Medulla oblongata (tissue), 1 donor: ENCODE measurements at regions not wholly inside any gene's neighbourhood (a gene's known extent, or its start where the extent isn't known, plus 50 kb on each side); places are given as distances from the start of the nearest gene placed in this dataset.

ENCODE experiments used
- DNase-seq: peaks from one replicate; pipeline ENCODE4 v3.0.0-alpha.2; 2015; ENCODE audit errors: extremely low spot score

DNA sequence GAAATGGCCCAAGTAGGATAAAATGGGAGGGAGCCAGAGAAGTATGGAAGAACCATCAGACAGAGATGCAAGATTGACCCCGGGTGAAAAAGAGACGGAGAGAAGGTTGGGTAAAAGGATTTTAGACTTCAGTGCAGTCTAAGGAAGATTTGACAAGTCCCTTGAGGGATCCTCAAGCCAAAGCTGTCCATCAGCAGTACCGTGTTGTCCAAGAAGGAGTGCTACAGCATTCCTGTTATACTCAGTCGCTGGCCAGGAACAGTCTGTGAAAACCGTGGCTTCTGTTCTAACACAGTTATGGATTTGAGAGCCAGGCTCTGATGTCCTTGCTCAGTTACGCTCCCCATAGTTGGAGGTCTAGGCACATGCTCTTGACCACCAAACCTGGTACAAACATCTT, 383.9 kb upstream of the DAB2 start:
- no peak for DNase-seq

DNA sequence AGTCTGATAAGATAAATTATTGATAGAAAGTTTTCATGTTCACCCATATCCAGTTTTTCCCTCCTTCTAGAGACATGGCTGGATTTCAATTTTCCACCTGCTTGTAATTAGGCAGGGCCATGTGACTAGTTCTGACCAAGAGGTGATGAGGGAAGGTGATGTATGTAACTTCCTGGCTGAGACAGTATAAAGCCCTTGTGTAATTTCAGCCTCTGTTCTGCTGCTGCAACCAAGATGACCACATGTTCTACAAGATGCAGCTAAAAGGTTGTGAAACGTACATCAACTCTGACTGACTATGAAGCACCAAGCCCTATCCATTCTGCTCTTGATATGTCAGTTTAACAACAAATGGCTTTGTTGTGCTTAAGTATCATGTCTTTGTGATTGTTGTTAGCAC, 376.5 kb upstream of the DAB2 start:
- no peak for DNase-seq

DNA sequence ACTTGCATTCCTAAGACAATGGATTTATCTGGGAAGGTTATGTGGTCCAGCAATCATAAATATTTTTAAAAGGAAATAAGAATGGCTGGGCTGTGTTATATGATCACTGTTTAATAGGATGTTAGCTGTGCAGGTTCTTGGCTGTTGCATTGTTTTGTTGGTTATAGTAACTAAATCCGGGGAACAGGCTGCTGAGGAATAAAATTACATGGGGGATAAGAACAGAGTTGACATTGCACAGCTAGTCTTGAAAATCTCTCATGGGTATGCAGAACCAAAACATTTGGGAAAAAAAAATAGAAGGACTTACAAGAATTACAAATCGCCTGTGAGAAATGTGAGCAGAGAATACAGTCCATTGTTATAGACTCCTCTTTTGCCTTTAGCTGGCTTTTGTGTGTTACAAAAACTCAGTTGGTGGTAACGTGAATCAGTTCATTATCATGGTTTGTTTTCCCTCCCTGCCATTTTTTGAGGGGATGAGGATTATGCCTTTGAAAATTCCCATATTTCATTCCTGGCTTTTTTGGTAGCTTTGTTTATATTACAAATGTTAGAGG, 375.3 kb upstream of the DAB2 start:
- no peak for DNase-seq

DNA sequence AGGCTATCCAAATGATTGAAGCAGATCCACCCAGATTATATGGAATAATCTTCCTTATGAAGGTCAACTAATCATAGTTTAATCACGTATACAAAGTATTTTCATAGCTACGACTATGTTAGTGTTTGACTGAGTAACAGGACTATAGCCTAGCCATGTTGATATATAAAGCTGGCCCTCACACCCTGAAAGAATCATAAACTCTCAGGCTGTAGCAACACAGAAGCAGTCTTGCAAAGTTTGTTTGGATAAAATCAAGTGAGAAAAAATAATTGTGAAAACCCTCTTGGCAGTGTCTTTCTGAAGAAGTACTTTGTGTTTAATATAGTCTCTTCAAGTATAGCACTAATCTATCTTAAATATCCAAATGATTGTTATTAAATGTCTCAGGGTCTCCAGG, 374.5 kb upstream of the DAB2 start:
- DNase-seq, result no peak

DNA sequence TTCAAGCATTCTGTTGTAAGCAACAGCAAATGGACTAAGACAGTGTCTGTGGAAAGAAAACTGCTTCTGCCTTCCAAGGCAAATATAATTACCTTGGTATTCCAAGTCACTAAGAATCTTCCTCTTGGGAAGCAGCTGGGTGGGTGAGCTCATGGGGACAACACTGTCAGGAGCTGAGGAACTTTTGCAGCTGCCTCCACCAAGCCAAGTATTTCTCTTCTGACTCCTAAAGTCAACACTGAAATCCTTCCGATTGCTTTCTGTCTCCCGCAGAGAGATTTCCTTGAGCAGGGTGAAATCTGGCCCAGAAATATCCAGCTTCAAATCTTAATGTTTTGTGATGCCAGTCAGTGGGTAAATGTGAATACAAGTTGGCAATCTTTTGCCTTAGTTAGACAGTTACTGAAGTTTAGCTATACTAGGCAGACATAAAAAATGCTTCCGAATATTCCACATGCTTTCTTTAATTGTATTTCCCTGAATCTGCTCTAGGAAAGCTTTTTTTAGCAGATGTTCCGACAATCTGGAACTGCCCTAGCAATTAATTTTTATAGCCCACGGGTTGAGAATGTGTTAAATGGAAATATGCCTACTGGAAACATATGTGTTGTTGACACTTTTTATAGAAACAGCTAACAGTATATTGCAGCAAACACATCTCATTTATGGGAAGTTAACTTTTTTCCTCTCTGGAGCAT, 369.9 kb upstream of the DAB2 start:
- DNase-seq, result no peak

DNA sequence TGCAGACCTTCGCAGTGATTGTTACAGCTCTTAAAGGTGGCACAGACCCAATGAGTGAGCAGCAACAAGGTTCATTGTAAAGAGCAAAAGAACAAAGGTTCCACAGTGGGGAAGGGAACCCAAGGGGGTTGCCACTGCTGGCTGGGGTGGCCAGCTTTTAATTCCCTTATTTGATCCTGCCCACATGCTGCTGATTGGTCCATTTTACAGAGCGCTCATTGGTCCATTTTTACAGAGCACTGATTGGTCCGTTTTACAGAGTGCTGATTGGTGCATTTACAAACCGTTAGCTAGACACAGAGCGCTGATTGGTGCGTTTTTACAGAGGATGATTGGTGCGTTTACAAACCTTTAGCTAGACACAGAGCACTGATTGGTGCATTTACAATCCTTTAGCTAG, 360.6 kb upstream of the DAB2 start:
- DNase-seq, result no peak

DNA sequence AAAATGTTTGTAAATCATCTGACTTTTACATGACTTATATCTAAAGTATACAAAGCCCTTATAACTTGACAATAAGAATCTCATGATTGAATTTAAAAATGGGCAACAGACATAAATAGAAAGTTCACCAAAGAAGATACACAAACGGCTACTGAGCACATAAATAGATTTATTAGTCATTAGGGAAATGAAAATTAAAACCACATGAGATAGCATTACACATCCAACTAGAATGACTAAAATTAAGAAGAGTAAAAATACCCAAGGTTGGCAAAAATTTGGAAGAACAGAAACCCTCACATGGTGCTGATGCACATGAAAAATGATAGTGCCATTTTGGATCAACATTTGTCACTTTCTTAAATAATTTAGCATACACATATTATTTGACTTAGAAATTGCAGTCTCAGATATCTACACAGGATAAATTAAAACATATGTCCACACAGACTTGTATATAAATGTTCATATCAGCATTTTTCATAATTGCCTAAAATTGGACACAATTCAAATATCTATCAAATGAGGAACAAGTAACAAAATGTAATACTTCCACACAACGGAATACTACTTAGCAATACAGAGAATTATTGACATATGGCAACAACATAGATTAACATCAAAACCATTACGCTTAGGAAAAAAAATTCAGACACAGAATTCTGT, 359.1 kb upstream of the DAB2 start:
- DNase-seq, result no peak

DNA sequence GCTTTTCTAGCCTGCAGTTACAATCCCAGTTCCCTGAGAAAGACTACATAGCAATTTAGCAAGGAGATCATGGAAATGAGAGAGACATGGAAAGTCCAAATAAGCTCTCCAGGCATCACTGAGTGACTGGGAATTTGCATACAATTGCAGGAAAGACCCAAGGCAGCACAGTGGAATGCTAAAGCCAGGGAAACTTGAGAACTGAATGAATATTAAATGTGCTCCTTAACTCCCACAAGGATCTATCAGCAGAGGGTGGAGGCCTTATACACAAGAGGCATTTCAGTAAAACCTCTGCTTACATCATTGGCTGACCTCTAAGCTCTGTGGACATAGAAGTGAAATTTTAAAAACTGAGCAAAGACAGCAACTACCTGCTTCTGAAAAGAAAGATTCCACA, 355.6 kb upstream of the DAB2 start:
- DNase-seq, result no peak

DNA sequence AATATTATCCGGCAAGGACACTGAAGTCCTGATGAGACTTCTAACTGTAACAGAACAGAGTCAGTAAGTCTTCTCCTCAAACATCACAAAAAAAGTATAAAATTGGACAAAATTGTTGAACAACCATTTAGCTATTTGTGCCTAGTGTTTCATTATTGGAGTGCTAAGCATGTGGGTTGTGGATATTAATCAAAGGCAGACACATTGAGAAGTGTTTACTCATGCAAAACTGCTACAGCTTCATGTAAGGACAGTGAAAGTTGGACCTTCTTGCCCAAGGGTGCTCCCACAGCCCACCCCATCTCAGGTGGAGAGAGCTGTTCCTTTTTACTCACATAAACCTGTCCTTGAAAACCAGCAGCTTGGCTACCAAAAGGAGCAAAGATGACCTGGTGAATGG, 355.1 kb upstream of the DAB2 start:
- DNase-seq, result no peak

DNA sequence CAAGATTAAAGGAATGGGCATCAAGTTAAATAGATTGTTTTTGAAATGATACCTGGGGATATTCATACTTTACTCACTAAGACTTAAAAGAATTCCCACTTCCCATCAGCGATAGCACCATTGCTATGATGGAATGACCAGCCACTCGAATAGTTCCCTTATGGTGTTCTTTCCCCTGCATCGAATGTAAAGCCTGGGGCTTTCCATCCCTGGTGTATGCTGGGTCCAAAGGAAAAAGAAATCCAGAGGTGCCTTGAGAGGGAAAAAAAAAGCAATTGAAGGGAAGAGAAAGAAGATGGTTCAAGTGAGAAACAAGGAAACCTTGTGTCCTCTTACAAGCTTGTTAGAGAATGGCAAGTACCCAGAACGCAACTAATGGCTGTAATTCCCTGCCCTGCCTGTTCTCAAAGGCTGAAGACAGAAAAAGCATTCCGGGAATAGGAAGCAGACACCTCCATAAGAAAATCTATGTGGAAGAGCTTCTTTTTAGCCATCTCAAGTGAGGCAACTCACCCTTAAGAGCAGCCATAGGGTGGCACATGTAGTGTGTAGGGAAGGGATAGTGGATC, 351.1 kb upstream of the DAB2 start:
- DNase-seq, result no peak

DNA sequence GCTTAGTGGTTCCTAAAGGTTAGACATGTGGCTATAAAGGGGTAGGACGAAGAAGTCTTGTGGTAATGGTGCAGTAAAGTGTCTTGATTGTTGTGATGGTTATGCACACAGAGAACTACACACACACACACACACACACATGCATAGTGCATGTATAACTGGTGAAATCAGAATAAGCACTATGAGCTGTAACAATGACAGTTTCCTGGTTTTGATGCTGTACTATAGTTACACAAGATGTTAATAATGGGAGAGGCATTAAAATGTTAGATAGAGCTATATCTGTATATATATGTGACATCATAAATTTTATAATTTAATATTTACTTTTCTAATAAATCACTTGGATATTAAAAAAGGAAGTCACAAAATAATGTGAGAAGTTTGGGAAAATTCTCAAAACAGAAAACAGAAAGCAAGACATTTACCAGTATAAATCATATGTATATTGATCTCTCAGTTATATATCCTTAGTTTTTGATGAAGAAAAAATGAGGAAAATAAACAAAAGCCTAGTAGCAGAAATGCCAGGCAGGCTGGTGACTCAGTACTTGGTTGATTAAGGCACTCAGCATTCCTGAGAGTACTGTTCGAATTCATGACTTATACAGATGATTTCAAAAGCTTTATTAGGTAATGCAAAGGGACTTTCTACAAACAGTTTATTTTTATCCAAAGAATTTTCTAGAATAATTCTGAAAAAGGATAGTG, 350.5 kb upstream of the DAB2 start:
- no peak for DNase-seq

DNA sequence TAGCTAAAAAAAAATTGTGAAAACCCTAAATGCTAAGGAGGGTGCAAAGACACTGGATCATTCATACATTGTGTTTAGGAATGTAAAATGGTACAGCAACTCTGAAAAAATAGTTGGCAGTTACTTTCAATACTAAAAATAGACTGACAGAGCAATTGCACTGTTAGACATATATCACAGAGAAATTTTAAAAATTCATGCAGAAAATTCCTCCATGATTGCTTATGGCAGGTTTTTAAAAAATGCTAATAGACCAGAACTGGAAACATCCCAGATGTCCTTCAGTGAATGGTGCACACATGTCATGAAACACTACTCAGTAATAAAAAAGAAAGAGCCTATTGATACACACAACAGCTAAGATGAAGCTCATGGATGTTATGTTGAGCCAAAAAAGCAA, 349.8 kb upstream of the DAB2 start:
- no peak for DNase-seq

DNA sequence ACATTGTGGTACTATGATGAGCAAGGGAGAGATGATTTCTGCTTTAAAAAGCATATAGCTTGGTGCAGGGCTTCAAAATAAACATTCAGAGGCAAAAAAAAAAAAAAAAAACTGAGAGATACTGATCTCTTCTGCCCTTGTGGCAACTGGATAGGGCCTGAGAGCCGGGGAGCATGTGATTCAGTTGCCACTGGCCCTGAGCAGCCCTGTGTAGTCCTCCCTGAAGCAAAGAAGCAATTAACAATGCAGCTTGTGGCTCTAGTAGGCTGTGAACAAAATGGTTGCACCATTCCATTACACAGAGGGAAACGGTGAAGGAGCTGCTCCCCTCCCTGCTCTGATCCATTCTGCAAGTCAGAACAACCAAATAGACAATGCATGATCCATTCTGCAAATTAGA, 347.5 kb upstream of the DAB2 start:
- DNase-seq, result no peak

DNA sequence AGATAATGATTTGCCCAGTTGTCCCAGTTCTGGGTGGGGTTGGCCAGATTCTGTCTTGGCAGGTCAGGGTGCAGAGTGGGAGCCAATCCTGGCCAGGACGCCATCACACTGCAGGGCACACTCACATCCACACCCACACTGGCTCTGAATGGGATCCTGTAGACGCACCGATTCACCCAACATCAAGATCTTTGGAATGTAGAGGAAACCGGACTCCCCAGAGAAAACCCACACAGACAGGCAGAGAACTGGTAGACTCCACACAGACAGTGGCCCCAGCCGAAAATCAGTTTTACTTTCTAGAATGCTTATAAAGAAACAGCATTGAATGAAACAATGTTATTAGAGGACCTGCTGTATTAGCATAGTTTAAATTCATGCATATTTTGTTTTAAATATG, 343.1 kb upstream of the DAB2 start:
- no peak for DNase-seq

DNA sequence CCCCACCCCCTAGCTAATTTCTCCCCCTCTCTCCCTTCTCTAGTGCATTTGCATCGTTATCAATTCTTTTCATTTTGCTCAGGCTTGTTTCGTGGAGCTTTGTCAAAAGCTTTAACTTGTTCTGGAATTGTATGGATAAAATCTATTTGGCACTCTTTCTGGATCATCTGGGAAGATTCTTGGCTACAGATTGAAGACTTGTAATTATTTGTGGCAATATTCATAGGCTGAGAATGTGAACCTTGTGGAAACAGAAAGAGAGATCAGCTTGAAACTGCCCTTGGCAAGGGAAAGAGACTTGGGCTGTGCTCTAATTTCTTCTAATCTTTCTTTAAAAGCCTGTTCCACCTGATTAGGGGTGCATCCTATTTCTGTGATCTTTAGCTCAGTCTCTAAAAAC, 340.6 kb upstream of the DAB2 start:
- no peak for DNase-seq

DNA sequence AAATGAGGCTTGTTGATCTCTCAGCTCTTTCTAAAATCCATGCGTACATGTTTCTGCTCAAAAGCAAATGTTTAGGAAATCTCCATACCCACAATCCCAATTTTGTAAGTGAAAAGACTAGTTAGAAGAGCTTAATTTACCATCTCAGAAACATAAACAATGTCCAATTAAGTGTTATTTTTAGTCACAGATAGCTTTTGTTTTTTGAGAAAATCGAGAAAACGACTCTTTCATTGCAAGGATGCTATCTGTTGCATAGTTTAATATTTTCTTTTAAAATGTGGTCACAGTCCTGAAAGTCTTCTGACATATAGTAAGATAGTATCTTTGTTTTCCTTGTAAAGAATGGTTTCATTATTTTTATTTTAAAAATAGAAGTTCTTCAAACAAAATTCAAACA, 338.0 kb upstream of the DAB2 start:
- DNase-seq, result no peak

DNA sequence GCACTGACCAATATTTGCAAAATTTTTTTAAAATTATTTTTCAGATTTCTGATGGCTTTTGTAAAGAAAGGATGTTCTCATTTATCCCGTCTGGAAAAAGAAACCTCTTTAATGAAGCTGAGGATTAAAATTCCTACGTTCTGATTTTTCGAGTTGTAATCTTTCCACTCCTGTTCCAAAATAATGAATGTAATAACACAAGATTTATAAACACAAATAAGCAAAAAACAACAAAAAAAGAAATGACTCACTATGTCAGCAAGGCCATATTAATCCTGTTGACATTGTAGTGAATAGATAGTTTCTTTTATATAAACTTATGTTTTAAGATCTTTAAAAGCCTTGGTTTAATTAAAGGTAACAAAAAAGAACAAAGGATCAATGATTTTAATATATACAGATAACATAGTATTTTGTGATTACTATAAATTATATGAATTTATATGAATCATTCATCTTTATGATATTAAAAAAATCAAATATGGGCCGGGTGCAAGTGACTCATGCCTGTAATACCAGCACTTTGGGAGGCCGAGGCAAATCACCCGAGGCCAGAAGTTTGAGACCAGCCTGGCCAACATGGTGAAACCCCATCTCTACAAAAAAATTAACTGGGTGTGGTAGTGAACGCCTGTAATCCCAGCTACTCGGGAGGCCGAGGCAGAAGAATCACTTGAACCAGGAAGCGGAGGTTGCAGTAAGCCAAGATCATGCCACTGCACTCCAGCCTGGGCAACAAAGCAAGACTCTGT, 336.6 kb upstream of the DAB2 start:
- DNase-seq, result no peak

DNA sequence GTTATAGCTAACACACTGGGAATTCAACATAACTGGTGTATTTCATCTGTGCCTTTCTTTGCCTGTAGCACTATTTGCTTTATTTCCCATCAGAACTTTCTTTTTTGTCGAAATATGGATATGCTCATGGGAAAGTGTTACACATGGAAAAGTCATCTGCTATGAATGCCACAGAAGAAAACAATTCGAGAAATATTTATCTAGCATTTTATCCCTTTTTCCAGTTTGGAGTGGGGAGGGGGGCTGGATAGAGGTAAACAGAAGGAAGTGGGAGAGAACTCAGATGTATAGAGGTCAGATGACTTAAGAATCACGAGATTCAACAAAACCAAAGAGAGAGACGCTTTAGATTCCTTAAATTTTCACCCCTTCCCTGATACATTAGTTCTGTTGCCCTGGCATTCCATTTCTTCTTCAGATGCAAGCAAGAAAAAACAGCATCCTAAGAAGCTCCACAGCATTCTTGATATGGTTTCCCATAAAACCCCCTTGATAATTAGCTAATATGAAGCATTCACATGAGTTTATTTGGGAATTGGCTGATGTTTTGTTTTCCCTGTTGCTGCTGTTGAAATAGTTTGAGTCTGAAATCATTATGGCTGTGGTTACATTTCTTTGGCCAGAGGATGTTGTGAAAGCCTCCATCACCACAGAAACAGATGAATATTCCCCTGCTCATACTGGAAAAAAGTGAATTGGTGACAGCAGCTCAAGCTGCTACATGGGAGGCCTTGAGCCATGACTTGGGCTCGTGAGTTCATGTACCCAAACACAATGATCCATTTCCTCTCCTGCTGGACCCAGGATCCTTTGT, 335.8 kb upstream of the DAB2 start:
- no peak for DNase-seq

DNA sequence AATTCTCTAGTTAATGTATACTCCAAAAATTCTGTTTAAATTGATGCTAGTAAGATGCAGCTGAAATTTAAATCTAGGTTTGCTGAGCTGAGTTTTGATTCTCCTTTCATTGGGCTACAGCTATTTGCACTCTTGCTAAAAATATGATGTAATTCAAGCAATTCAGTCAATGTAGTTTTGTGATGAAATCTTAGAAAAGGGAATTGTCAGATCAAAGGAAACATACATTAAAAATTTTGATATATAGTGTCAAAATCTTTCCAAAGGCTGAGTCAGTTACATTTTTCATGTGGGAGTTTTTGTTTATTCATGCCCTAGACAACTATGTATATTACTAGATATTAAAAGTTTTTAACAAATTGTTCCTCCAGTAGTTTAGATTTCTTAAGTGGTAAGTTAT, 334.9 kb upstream of the DAB2 start:
- DNase-seq, result no peak

DNA sequence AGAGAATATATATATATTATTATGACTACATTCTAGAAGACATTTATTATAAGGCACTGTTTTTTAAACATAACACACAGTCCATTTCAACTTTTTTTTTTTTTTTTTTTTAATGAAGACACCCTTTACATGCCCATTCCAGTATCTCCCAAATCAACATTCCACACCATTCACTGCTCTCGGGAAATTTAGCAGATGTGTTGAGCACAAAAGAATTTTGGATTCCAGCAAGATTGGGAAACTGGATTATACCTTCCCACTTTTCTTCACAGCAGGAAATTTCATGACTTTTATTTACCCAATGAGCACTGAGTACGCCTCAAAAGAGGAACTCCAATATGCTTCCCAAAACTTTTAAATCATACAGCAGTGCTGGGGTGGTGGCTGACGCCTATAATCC, 333.6 kb upstream of the DAB2 start:
- DNase-seq, result no peak

DNA sequence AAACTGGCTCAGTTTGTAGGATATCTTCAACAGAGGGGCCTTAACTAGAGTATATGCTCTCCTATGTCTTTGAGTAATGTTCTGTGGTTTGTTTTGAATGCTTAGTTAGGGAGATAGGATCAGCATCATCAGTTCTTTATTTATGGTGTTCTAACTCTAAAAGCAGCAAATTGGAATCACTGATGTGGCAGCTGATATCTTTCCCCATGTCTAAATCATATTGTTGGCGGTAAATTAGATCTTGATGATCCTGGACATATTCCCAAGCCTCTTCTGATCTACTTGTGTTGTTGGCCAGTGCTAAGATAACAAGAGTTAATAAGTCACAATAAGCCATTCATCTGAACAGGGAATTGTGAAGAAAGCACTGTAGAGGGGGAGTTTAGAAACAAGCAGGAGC, 332.4 kb upstream of the DAB2 start:
- DNase-seq, result no peak
